ENCODE measurements at regions not wholly inside any gene's neighbourhood (a gene's known extent, or its start where the extent isn't known, plus 50 kb on each side); places are given as distances from the start of the nearest gene placed in this dataset.

GRCh38 chr14:101128478-101129321 lies 225.2 kb upstream of the RTL1 start:
- no peak for TF ChIP-seq ZNF114 (CRISPR knock-in tag; IDR thresholded peaks at IDR 0.05)
- TF ChIP-seq CTCF (conservative IDR thresholded peaks at IDR 0.05; ENCODE audit: low read depth in 2 of 2): no peak
- no peak for TF ChIP-seq EZH2 (IDR thresholded peaks at IDR 0.05; ENCODE audit: low read depth, unreplicated experiment)
- TF ChIP-seq ETS1 (IDR thresholded peaks at IDR 0.05): no peak
- no peak for TF ChIP-seq EZH2phosphoT487 (IDR thresholded peaks at IDR 0.05; ENCODE audit: unreplicated experiment)
- TF ChIP-seq POLR2AphosphoS5 (IDR thresholded peaks at IDR 0.05; ENCODE audit: low read depth): no peak
- no peak for TF ChIP-seq CREB1 (CRISPR knock-in tag; IDR thresholded peaks at IDR 0.05; ENCODE audit: low read depth)
- TF ChIP-seq NANOG (IDR thresholded peaks at IDR 0.05; ENCODE audit: borderline replicate concordance): no peak
- no peak for TF ChIP-seq ZNF331 (CRISPR knock-in tag; IDR thresholded peaks at IDR 0.05; ENCODE audit: low read depth)
- TF ChIP-seq REST (IDR thresholded peaks at IDR 0.05; ENCODE audit: unreplicated experiment): no peak
- no peak for TF ChIP-seq JUNB (IDR thresholded peaks at IDR 0.05; ENCODE audit: unreplicated experiment)
- TF ChIP-seq STAT1 (IDR thresholded peaks at IDR 0.05; ENCODE audit: unreplicated experiment): no peak
